ENCODE measurements at regions not wholly inside any gene's neighbourhood (a gene's known extent, or its start where the extent isn't known, plus 50 kb on each side); places are given as distances from the start of the nearest gene placed in this dataset.

DNA sequence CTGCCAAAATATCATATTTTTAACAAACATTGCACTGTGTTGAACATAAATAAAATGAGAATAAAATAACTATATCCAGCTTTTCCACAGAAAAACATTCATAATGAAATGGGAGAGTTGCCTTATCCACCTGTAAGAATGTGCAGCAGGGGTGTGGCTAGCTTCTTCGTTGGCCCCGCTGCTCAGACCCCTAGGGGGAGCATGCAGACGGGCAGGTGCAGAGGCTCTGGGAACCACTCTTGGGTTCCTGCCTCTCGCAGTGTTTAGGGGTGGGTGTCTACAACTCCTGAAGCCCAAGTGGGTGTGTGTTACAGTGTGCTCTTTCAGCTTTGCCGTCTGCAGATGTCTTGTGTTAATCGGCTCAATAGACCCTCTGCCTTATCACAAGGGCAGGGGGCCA is 121.7 kb downstream of the SLITRK5 start:
- TF ChIP-seq CTCF (conservative IDR thresholded peaks at IDR 0.05; ENCODE audit: low read depth in 2 of 2) (peak; percentile 50 to 63), EZH2 (IDR thresholded peaks at IDR 0.05; ENCODE audit: low read depth, unreplicated experiment) (no peak), POLR2AphosphoS5 (IDR thresholded peaks at IDR 0.05; ENCODE audit: low read depth) (no peak), REST (IDR thresholded peaks at IDR 0.05; ENCODE audit: unreplicated experiment) (no peak), EZH2phosphoT487 (IDR thresholded peaks at IDR 0.05; ENCODE audit: unreplicated experiment) (no peak), CREB1 (CRISPR knock-in tag; IDR thresholded peaks at IDR 0.05; ENCODE audit: low read depth) (no peak), NANOG (IDR thresholded peaks at IDR 0.05; ENCODE audit: borderline replicate concordance) (no peak), ZNF114 (CRISPR knock-in tag; IDR thresholded peaks at IDR 0.05) (no peak), ZNF331 (CRISPR knock-in tag; IDR thresholded peaks at IDR 0.05; ENCODE audit: low read depth) (no peak), STAT1 (IDR thresholded peaks at IDR 0.05; ENCODE audit: unreplicated experiment) (no peak)
- TF ChIP-seq, protein P1, sequence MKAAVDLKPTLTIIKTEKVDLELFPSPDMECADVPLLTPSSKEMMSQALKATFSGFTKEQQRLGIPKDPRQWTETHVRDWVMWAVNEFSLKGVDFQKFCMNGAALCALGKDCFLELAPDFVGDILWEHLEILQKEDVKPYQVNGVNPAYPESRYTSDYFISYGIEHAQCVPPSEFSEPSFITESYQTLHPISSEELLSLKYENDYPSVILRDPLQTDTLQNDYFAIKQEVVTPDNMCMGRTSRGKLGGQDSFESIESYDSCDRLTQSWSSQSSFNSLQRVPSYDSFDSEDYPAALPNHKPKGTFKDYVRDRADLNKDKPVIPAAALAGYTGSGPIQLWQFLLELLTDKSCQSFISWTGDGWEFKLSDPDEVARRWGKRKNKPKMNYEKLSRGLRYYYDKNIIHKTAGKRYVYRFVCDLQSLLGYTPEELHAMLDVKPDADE (IDR thresholded peaks at IDR 0.05), result no peak
- TF ChIP-seq, protein P2, sequence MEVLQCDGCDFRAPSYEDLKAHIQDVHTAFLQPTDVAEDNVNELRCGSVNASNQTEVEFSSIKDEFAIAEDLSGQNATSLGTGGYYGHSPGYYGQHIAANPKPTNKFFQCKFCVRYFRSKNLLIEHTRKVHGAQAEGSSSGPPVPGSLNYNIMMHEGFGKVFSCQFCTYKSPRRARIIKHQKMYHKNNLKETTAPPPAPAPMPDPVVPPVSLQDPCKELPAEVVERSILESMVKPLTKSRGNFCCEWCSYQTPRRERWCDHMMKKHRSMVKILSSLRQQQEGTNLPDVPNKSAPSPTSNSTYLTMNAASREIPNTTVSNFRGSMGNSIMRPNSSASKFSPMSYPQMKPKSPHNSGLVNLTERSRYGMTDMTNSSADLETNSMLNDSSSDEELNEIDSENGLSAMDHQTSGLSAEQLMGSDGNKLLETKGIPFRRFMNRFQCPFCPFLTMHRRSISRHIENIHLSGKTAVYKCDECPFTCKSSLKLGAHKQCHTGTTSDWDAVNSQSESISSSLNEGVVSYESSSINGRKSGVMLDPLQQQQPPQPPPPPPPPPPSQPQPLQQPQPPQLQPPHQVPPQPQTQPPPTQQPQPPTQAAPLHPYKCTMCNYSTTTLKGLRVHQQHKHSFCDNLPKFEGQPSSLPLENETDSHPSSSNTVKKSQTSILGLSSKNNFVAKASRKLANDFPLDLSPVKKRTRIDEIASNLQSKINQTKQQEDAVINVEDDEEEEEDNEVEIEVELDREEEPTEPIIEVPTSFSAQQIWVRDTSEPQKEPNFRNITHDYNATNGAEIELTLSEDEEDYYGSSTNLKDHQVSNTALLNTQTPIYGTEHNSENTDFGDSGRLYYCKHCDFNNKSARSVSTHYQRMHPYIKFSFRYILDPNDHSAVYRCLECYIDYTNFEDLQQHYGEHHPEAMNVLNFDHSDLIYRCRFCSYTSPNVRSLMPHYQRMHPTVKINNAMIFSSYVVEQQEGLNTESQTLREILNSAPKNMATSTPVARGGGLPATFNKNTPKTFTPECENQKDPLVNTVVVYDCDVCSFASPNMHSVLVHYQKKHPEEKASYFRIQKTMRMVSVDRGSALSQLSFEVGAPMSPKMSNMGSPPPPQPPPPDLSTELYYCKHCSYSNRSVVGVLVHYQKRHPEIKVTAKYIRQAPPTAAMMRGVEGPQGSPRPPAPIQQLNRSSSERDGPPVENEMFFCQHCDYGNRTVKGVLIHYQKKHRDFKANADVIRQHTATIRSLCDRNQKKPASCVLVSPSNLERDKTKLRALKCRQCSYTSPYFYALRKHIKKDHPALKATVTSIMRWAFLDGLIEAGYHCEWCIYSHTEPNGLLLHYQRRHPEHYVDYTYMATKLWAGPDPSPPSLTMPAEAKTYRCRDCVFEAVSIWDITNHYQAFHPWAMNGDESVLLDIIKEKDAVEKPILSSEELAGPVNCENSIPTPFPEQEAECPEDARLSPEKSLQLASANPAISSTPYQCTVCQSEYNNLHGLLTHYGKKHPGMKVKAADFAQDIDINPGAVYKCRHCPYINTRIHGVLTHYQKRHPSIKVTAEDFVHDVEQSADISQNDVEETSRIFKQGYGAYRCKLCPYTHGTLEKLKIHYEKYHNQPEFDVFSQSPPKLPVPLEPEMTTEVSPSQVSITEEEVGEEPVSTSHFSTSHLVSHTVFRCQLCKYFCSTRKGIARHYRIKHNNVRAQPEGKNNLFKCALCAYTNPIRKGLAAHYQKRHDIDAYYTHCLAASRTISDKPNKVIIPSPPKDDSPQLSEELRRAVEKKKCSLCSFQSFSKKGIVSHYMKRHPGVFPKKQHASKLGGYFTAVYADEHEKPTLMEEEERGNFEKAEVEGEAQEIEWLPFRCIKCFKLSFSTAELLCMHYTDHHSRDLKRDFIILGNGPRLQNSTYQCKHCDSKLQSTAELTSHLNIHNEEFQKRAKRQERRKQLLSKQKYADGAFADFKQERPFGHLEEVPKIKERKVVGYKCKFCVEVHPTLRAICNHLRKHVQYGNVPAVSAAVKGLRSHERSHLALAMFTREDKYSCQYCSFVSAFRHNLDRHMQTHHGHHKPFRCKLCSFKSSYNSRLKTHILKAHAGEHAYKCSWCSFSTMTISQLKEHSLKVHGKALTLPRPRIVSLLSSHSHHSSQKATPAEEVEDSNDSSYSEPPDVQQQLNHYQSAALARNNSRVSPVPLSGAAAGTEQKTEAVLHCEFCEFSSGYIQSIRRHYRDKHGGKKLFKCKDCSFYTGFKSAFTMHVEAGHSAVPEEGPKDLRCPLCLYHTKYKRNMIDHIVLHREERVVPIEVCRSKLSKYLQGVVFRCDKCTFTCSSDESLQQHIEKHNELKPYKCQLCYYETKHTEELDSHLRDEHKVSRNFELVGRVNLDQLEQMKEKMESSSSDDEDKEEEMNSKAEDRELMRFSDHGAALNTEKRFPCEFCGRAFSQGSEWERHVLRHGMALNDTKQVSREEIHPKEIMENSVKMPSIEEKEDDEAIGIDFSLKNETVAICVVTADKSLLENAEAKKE (CRISPR knock-in tag; IDR thresholded peaks at IDR 0.05), result no peak

All from GM23338 (cell line).